ENCODE measurements at regions not wholly inside any gene's neighbourhood (a gene's known extent, or its start where the extent isn't known, plus 50 kb on each side); places are given as distances from the start of the nearest gene placed in this dataset.
"Not testable (repeated sequence)": the region's sequence is repeated elsewhere in the genome, so short reads cannot be mapped to it uniquely, and the experiment has no call there.

GRCh38 chr12:74780182-74780849 is 242.7 kb downstream of the ATXN7L3B start:
- no peak overlapping the region for H3K27ac ChIP-seq (ENCODE audit: low read length)
- no TSS peak for BruUV-seq (replicated peaks)
- H3K9me3 ChIP-seq (ENCODE audit: control insufficient read depth, insufficient read depth, low read depth, low read length), result no peaks in the 10 kb centered on the region
- H3K4me3 ChIP-seq (ENCODE audit: low read depth in 2 of 2, low read length in 2 of 2), result no peak overlapping the region
- intact Hi-C loops (cut with micrococcal nuclease; ENCODE audit: unreplicated experiment), result no loop called here
- no peaks in the 10 kb centered on the region for H3K4me1 ChIP-seq (ENCODE audit: control insufficient read depth, insufficient read depth, low read length)
- H3K36me3 ChIP-seq (ENCODE audit: control insufficient read depth, insufficient read depth, low read length), result no peaks in the 10 kb centered on the region
- in situ Hi-C loops (cut with HindIII; ENCODE audit: low pct_unique_long_range_greater_than_20kb, low sequenced_read_pairs), result no loop called here
- no peak for DNase-seq (ENCODE audit: low read depth, low spot score)
- ATAC-seq, result no peak
- no peak for TF ChIP-seq SIN3A (IDR thresholded peaks at IDR 0.05; ENCODE audit: borderline replicate concordance, insufficient read depth, low read depth, low read length)
- TF ChIP-seq REST (IDR thresholded peaks at IDR 0.05; ENCODE audit: insufficient read depth in 1 of 2, low read depth in 2 of 2, low read length in 1 of 2), result no peak
- no peaks in the 10 kb centered on the region for H3K27me3 ChIP-seq (ENCODE audit: control insufficient read depth, insufficient read depth, low read length)
- ChIA-PET POLR2A (no interaction called here), CTCF (no interaction called here)

DNA sequence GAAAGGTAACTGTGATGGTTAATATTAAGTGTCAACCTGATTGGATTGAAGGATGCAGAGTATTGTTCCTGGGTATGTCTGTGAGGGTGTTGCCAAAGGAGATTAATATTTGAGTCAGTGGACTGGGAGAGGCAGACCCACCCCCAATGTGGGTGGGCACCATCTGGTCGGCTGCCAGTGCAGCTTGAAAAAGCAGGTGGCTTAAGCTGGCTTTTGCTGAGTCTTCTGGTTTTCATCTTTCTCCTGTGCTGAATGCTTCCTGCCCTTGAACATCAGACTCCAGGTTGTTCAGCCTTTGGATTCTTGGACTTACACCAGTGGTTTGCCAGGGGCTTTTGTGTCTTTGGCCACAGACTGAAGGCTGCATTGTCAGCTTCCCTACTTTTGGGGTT is 243.2 kb downstream of the ATXN7L3B start:
- H3K4me3 ChIP-seq (ENCODE audit: low read depth in 2 of 2, low read length in 2 of 2); H3K27me3 ChIP-seq (ENCODE audit: control insufficient read depth, insufficient read depth, low read length); DNase-seq (ENCODE audit: low read depth, low spot score); H3K4me1 ChIP-seq (ENCODE audit: control insufficient read depth, insufficient read depth, low read length); BruUV-seq (replicated peaks); H3K36me3 ChIP-seq (ENCODE audit: control insufficient read depth, insufficient read depth, low read length); ATAC-seq; H3K27ac ChIP-seq (ENCODE audit: low read length); POLR2A ChIA-PET; intact Hi-C loops (cut with micrococcal nuclease; ENCODE audit: unreplicated experiment); in situ Hi-C loops (cut with HindIII; ENCODE audit: low pct_unique_long_range_greater_than_20kb, low sequenced_read_pairs); CTCF ChIA-PET; H3K9me3 ChIP-seq (ENCODE audit: control insufficient read depth, insufficient read depth, low read depth, low read length): not testable (repeated sequence)

GRCh38 chr12:74781991-74782485 is 244.4 kb downstream of the ATXN7L3B start:
- H3K27ac ChIP-seq (ENCODE audit: low read length), result no peak overlapping the region
- ATAC-seq (no peak), DNase-seq (ENCODE audit: low read depth, low spot score) (no peak)
- no TSS peak for BruUV-seq (replicated peaks)
- in situ Hi-C loops (cut with HindIII; ENCODE audit: low pct_unique_long_range_greater_than_20kb, low sequenced_read_pairs), result no loop called here
- intact Hi-C loops (cut with micrococcal nuclease; ENCODE audit: unreplicated experiment), result no loop called here
- H3K4me1 ChIP-seq (ENCODE audit: control insufficient read depth, insufficient read depth, low read length), result no peaks in the 10 kb centered on the region
- no peaks in the 10 kb centered on the region for H3K36me3 ChIP-seq (ENCODE audit: control insufficient read depth, insufficient read depth, low read length)
- ChIA-PET POLR2A (no interaction called here), CTCF (no interaction called here)
- H3K9me3 ChIP-seq (ENCODE audit: control insufficient read depth, insufficient read depth, low read depth, low read length), result no peaks in the 10 kb centered on the region
- no peak for TF ChIP-seq SIN3A (IDR thresholded peaks at IDR 0.05; ENCODE audit: borderline replicate concordance, insufficient read depth, low read depth, low read length)
- no peak for TF ChIP-seq POLR2AphosphoS5 (IDR thresholded peaks at IDR 0.05; ENCODE audit: low read depth, low read length)
- no peak for TF ChIP-seq TCF7L2 (IDR thresholded peaks at IDR 0.05; ENCODE audit: low read depth, low read length)
- no peak for TF ChIP-seq CTCF (IDR thresholded peaks at IDR 0.05)
- no peaks in the 10 kb centered on the region for H3K27me3 ChIP-seq (ENCODE audit: control insufficient read depth, insufficient read depth, low read length)
- no peak overlapping the region for H3K4me3 ChIP-seq (ENCODE audit: low read depth in 2 of 2, low read length in 2 of 2)
